ENCODE measurements at regions not wholly inside any gene's neighbourhood (a gene's known extent, or its start where the extent isn't known, plus 50 kb on each side); places are given as distances from the start of the nearest gene placed in this dataset.

DNA sequence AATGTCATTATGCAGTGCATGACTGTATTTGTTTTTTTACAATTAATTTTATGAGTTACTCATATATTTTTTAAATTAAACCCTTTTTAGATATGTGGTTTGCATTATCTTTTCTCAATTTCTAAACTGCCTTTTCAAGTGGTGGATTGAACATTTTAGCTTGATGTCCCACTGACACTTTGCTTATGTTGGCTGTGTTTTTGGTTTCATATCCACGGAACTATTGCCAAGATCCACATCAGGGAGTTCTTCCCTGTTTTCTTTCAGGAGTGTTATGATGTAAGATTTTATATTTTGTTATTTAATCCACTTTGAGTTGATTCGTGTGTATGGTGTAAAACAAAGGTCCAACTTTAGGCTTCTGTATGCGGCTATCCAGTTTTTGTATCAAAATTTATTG, 1144.9 kb upstream of the EYS start:
- peak; percentile 6 for DNase-seq (ENCODE audit: low read depth)
- H3K4me3 ChIP-seq (replicated peaks; ENCODE audit: low read depth, low read length), result no peak overlapping the region

DNA sequence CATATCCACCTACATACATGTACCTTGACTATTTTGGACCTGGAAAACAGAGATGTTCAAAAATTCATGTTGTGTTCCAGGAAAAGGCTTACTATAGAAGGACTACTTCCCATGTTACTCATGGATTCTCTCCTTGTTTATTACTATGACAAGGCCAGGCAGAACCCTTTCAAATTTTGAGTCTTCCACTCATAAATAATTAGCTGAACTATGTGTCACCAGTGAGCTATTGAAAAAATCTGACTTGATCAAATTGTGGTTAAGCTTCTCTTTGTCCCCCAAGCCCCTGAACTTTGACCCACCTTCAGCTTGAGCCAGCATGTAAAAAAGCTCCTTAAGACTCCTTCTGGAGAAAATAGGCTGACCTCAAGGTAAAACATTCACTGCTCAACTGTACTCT, 1142.8 kb upstream of the EYS start:
- H3K4me3 ChIP-seq (replicated peaks; ENCODE audit: low read depth, low read length), result no peak overlapping the region
- no peak for DNase-seq (ENCODE audit: low read depth)
- no peak for TF ChIP-seq CTCF (IDR thresholded peaks at IDR 0.05; ENCODE audit: low read length, missing control alignments)

More for the DNA sequence above, 1144.9 kb upstream of the EYS start:
- no peak for TF ChIP-seq CTCF (IDR thresholded peaks at IDR 0.05; ENCODE audit: low read length, missing control alignments)

- no peak for TF ChIP-seq CTCF (IDR thresholded peaks at IDR 0.05; ENCODE audit: low read length, missing control alignments)
- DNase-seq (ENCODE audit: low read depth), result no peak
- no peak overlapping the region for H3K4me3 ChIP-seq (replicated peaks; ENCODE audit: low read depth, low read length)
These were observed 1141.4 kb upstream of the EYS start for GRCh38 chr6:66848244-66848953.

GRCh38 chr6:66838764-66839163, 1131.7 kb upstream of the EYS start:
- no peak for TF ChIP-seq CTCF (IDR thresholded peaks at IDR 0.05; ENCODE audit: low read length, missing control alignments)
- no peak for DNase-seq (ENCODE audit: low read depth)
- no peak overlapping the region for H3K4me3 ChIP-seq (replicated peaks; ENCODE audit: low read depth, low read length)

GRCh38 chr6:66825539-66825938, 1118.5 kb upstream of the EYS start:
- DNase-seq (ENCODE audit: low read depth), result no peak
- TF ChIP-seq CTCF (IDR thresholded peaks at IDR 0.05; ENCODE audit: low read length, missing control alignments), result no peak
- no peak overlapping the region for H3K4me3 ChIP-seq (replicated peaks; ENCODE audit: low read depth, low read length)

DNA sequence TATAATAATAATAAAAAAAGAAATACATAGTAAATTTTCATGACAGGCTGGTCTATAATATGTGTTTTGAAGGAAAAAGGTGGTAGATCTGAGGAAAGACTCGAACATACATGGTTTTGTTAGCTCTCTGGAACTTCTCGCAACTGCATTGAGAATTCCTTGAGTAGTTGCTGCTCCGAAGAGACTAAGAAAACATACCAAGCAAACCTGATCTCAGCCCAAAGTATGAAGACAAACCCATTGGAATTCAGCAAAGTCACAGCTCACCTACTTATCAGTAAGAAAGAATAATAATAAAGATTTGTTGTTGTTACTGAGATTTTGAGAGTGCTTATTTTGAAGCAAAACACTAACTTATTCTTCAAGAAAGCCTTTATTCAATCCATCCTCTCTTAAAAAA, 1107.1 kb upstream of the EYS start:
- DNase-seq (ENCODE audit: low read depth), result no peak
- no peak for TF ChIP-seq CTCF (IDR thresholded peaks at IDR 0.05; ENCODE audit: low read length, missing control alignments)
- H3K4me3 ChIP-seq (replicated peaks; ENCODE audit: low read depth, low read length), result no peak overlapping the region

GRCh38 chr6:66808771-66809170, 1101.7 kb upstream of the EYS start:
- TF ChIP-seq CTCF (IDR thresholded peaks at IDR 0.05; ENCODE audit: low read length, missing control alignments), result no peak
- no peak overlapping the region for H3K4me3 ChIP-seq (replicated peaks; ENCODE audit: low read depth, low read length)
- no peak for DNase-seq (ENCODE audit: low read depth)

All from fibroblast of pulmonary artery (primary cell).